ENCODE measurements at regions not wholly inside any gene's neighbourhood (a gene's known extent, or its start where the extent isn't known, plus 50 kb on each side); places are given as distances from the start of the nearest gene placed in this dataset.

DNA sequence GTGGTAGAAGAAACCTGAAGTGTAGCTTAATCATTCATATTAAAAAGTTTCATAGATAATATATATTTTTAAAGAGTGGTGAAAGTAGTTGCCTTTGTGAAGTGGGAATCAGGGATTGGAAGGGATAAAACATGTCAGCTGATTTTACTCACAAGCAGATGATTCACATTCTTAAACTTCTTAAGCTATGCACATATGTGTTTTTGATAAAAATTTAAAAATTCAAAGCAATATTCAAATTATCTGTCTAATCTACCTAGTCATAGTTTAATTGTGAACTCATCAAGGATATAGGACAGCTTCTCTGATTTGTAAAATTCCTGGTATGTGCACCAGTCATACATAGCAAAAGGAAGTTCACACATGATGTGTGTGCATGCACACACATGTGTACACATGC, 520.6 kb upstream of the PITX2 start:
- ChIA-PET CTCF (ENCODE audit: low intra/inter-chr PET ratio) (no interaction called here), POLR2A (no interaction called here)
- no peak for DNase-seq (ENCODE audit: extremely low read depth in 1 of 4, low spot score in 3 of 4)
- H2AFZ ChIP-seq (ENCODE audit: low read depth, low read length): no peak overlapping the region
- H3K27ac ChIP-seq (ENCODE audit: extremely low read depth, low read depth, low read length): no peak overlapping the region
- no peaks in the 10 kb centered on the region for H3K9me1 ChIP-seq (ENCODE audit: control insufficient read depth, insufficient read depth, low read length)
- H3K4me3 ChIP-seq: no peak overlapping the region
- intact Hi-C loops (cut with micrococcal nuclease) (no loop called here), in situ Hi-C loops (cut with MboI) (no loop called here)
- H3K36me3 ChIP-seq (ENCODE audit: control insufficient read depth, insufficient read depth, low read length): no peaks in the 10 kb centered on the region
- H3K79me2 ChIP-seq (ENCODE audit: control insufficient read depth, insufficient read depth, low read length): no peaks in the 10 kb centered on the region
- H3K27me3 ChIP-seq (ENCODE audit: control insufficient read depth in 2 of 2, insufficient read depth in 2 of 2, low read length in 2 of 2): no peaks in the 10 kb centered on the region
- H3K9ac ChIP-seq (ENCODE audit: insufficient read depth in 1 of 2, low read depth in 2 of 2, low read length in 2 of 2): no peak overlapping the region
- no peak for ATAC-seq
- no peak overlapping the region for H3K4me2 ChIP-seq (ENCODE audit: insufficient read depth, low read length)
- no TSS peak for BruUV-seq (replicated peaks)
- no peaks in the 10 kb centered on the region for H3K9me3 ChIP-seq (replicated peaks; ENCODE audit: control insufficient read depth, insufficient read depth, low read depth, low read length)
- H4K20me1 ChIP-seq (replicated peaks; ENCODE audit: control insufficient read depth, insufficient read depth, low read length): no peaks in the 10 kb centered on the region
- no peak for TF ChIP-seq NCOA2 (IDR thresholded peaks at IDR 0.05; ENCODE audit: partially characterized antibody in 2 of 2)
- TF ChIP-seq, protein P1, sequence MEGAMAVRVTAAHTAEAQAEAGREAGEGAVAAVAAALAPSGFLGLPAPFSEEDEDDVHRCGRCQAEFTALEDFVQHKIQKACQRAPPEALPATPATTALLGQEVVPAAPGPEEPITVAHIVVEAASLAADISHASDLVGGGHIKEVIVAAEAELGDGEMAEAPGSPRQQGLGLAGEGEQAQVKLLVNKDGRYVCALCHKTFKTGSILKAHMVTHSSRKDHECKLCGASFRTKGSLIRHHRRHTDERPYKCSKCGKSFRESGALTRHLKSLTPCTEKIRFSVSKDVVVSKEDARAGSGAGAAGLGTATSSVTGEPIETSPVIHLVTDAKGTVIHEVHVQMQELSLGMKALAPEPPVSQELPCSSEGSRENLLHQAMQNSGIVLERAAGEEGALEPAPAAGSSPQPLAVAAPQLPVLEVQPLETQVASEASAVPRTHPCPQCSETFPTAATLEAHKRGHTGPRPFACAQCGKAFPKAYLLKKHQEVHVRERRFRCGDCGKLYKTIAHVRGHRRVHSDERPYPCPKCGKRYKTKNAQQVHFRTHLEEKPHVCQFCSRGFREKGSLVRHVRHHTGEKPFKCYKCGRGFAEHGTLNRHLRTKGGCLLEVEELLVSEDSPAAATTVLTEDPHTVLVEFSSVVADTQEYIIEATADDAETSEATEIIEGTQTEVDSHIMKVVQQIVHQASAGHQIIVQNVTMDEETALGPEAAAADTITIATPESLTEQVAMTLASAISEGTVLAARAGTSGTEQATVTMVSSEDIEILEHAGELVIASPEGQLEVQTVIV (CRISPR knock-in tag; IDR thresholded peaks at IDR 0.05; ENCODE audit: borderline replicate concordance): no peak
- TF ChIP-seq, protein P2, sequence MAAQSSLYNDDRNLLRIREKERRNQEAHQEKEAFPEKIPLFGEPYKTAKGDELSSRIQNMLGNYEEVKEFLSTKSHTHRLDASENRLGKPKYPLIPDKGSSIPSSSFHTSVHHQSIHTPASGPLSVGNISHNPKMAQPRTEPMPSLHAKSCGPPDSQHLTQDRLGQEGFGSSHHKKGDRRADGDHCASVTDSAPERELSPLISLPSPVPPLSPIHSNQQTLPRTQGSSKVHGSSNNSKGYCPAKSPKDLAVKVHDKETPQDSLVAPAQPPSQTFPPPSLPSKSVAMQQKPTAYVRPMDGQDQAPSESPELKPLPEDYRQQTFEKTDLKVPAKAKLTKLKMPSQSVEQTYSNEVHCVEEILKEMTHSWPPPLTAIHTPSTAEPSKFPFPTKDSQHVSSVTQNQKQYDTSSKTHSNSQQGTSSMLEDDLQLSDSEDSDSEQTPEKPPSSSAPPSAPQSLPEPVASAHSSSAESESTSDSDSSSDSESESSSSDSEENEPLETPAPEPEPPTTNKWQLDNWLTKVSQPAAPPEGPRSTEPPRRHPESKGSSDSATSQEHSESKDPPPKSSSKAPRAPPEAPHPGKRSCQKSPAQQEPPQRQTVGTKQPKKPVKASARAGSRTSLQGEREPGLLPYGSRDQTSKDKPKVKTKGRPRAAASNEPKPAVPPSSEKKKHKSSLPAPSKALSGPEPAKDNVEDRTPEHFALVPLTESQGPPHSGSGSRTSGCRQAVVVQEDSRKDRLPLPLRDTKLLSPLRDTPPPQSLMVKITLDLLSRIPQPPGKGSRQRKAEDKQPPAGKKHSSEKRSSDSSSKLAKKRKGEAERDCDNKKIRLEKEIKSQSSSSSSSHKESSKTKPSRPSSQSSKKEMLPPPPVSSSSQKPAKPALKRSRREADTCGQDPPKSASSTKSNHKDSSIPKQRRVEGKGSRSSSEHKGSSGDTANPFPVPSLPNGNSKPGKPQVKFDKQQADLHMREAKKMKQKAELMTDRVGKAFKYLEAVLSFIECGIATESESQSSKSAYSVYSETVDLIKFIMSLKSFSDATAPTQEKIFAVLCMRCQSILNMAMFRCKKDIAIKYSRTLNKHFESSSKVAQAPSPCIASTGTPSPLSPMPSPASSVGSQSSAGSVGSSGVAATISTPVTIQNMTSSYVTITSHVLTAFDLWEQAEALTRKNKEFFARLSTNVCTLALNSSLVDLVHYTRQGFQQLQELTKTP (IDR thresholded peaks at IDR 0.05; ENCODE audit: low read depth in 1 of 2, partially characterized antibody in 2 of 2): no peak
- no peak for TF ChIP-seq SIRT6 (IDR thresholded peaks at IDR 0.05; ENCODE audit: low read depth, low read length)
- TF ChIP-seq SMARCE1 (IDR thresholded peaks at IDR 0.05): no peak
- no peak for TF ChIP-seq ZNF239 (CRISPR knock-in tag; IDR thresholded peaks at IDR 0.05)
- TF ChIP-seq ZNF707 (CRISPR knock-in tag; conservative IDR thresholded peaks at IDR 0.05): no peak
- no peak for TF ChIP-seq CCNT2 (IDR thresholded peaks at IDR 0.05; ENCODE audit: borderline replicate concordance, extremely low read depth, insufficient read length, low read depth, low read length)
- no peak for FAIRE-seq
- H3K4me1 ChIP-seq (replicated peaks in 1 of 2; ENCODE audit: control insufficient read depth in 2 of 2, insufficient read depth in 2 of 2, low read length in 2 of 2): no peaks in the 10 kb centered on the region
